AG04450 (cell line): ENCODE measurements at regions not wholly inside any gene's neighbourhood (a gene's known extent, or its start where the extent isn't known, plus 50 kb on each side); places are given as distances from the start of the nearest gene placed in this dataset.

Experiments
- CTCF ChIA-PET: fragments of 300-600, 350-600 bp; formaldehyde crosslinking; extraction: SDS; loops from one replicate; lab custom pipeline; 2022; ENCODE audit warnings: antibody characterized with exemption, inconsistent platforms; lab: Charles Lee
- POLR2A ChIA-PET: fragments of 350-600 bp; formaldehyde crosslinking; extraction: SDS; loops from one replicate; lab custom pipeline; 2021; ENCODE audit warnings: antibody characterized with exemption, inconsistent platforms; lab: Yijun Ruan, JAX
- DNase-seq: peaks from one replicate; pipeline ENCODE4 v3.0.0-alpha.2; 2011; ENCODE audit warnings: low read depth, low spot score
- H3K27ac ChIP-seq: one replicate; pipeline ENCODE4 v1.5.1; 2012; ENCODE audit warnings: low read depth, low read length, control low read depth
- H3K27me3 ChIP-seq: one replicate; pipeline ENCODE4 v1.6.0; 2012; ENCODE audit warnings: low read length; ENCODE audit not compliant: control insufficient read depth, insufficient read depth
- H3K4me3 ChIP-seq: 2 replicates; pipeline ENCODE4 v1.5.1; 2011; ENCODE audit warnings: mild to moderate bottlenecking, low read depth, low read length, control low read depth
- H3K9me3 ChIP-seq: 2 replicates; pipeline ENCODE4 v1.5.1; 2012; ENCODE audit warnings: low read length; ENCODE audit not compliant: control insufficient read depth, insufficient read depth
- CTCF ChIP-seq: IDR thresholded peaks from 2 replicates; pipeline ENCODE4 v1.5.1; 2011; ENCODE audit warnings: low read depth, low read length, control low read depth, inconsistent platforms

GRCh38 chr14:54189333-54189732 lies 207.5 kb upstream of the CDKN3 start:
- Histone ChIP-seq H3K9me3 (peaks cover 3% of the 10 kb centered on the region; the same call in 1 of the 2 replicates), H3K27me3 (no peaks in the 10 kb centered on the region), H3K27ac (no peak overlapping the region), H3K4me3 (no peak overlapping the region)
- no peak for TF ChIP-seq CTCF
- ChIA-PET POLR2A (no interaction called here), CTCF (interaction anchor here (2.1 kb wide), 1 partner anchor 14 kb away, joined by 11 read pairs; no protein-coding TSS in a partner anchor)
- DNase-seq: no peak

- Histone ChIP-seq H3K9me3 (peaks cover 3% of the 10 kb centered on the region; the same call in 1 of the 2 replicates), H3K4me3 (no peak overlapping the region), H3K27ac (no peak overlapping the region), H3K27me3 (no peaks in the 10 kb centered on the region)
- POLR2A ChIA-PET: no interaction called here
- no peak for DNase-seq
- CTCF ChIA-PET: interaction anchor here (2.1 kb wide), 1 partner anchor 15 kb away, joined by 11 read pairs; no protein-coding TSS in a partner anchor
- TF ChIP-seq CTCF: no peak
These were observed 207.0 kb upstream of the CDKN3 start for GRCh38 chr14:54189748-54190354.

GRCh38 chr14:54191846-54192245 lies 205.0 kb upstream of the CDKN3 start:
- ChIA-PET CTCF (interaction anchor here (1.2 kb wide), 1 partner anchor 156 kb away, joined by 3 read pairs; no protein-coding TSS in a partner anchor), POLR2A (no interaction called here)
- TF ChIP-seq CTCF: no peak
- H3K4me3 ChIP-seq: no peak overlapping the region
- no peak for DNase-seq
- H3K9me3 ChIP-seq: peaks cover 3% of the 10 kb centered on the region; the same call in 1 of the 2 replicates
- no peak overlapping the region for H3K27ac ChIP-seq
- H3K27me3 ChIP-seq: no peaks in the 10 kb centered on the region

GRCh38 chr14:54192610-54193009 lies 204.2 kb upstream of the CDKN3 start:
- H3K27ac ChIP-seq: no peak overlapping the region
- POLR2A ChIA-PET: no interaction called here
- peaks cover 3% of the 10 kb centered on the region; the same call in 1 of the 2 replicates for H3K9me3 ChIP-seq
- H3K4me3 ChIP-seq: no peak overlapping the region
- TF ChIP-seq CTCF: no peak
- no peaks in the 10 kb centered on the region for H3K27me3 ChIP-seq
- no peak for DNase-seq
- CTCF ChIA-PET: no interaction called here

- DNase-seq: no peak
- H3K27me3 ChIP-seq: no peaks in the 10 kb centered on the region
- POLR2A ChIA-PET: no interaction called here
- TF ChIP-seq CTCF: no peak
- H3K27ac ChIP-seq: no peak overlapping the region
- CTCF ChIA-PET: no interaction called here
- no peaks in the 10 kb centered on the region; the same call in 1 of the 2 replicates for H3K9me3 ChIP-seq
- H3K4me3 ChIP-seq: no peak overlapping the region
These were observed 202.9 kb upstream of the CDKN3 start for GRCh38 chr14:54193871-54194270.
